ENCODE measurements at regions not wholly inside any gene's neighbourhood (a gene's known extent, or its start where the extent isn't known, plus 50 kb on each side); places are given as distances from the start of the nearest gene placed in this dataset.

- Histone ChIP-seq H3K9ac (ENCODE audit: low read depth, low read length) (no peak overlapping the region), H3K4me1 (ENCODE audit: control insufficient read depth, insufficient read depth, low read length) (0 out of 2 replicates have a peak, but pooled peaks cover 7% of the 10 kb centered on the region), H3K9me3 (ENCODE audit: control insufficient read depth, insufficient read depth, low read length) (no peaks in the 10 kb centered on the region), H3K27me3 (ENCODE audit: control insufficient read depth, insufficient read depth, low read length) (no peaks in the 10 kb centered on the region), H3K4me3 (ENCODE audit: low read depth, low read length) (no peak overlapping the region), H3K27ac (ENCODE audit: low read depth, low read length) (no peak overlapping the region), H3K36me3 (ENCODE audit: control insufficient read depth, insufficient read depth, low read length) (no peaks in the 10 kb centered on the region)
Measured at GRCh38 chr9:73853549-73853948, 643.6 kb upstream of the RORB start.

- Histone ChIP-seq H3K4me3 (ENCODE audit: low read depth, low read length) (no peak overlapping the region), H3K9me3 (ENCODE audit: control insufficient read depth, insufficient read depth, low read length) (no peaks in the 10 kb centered on the region), H3K36me3 (ENCODE audit: control insufficient read depth, insufficient read depth, low read length) (no peaks in the 10 kb centered on the region), H3K27me3 (ENCODE audit: control insufficient read depth, insufficient read depth, low read length) (no peaks in the 10 kb centered on the region), H3K9ac (ENCODE audit: low read depth, low read length) (no peak overlapping the region), H3K4me1 (ENCODE audit: control insufficient read depth, insufficient read depth, low read length) (0 out of 2 replicates have a peak, but pooled peaks cover 7% of the 10 kb centered on the region), H3K27ac (ENCODE audit: low read depth, low read length) (no peak overlapping the region)
Measured at GRCh38 chr9:73855206-73855605, 641.9 kb upstream of the RORB start.

- no peaks in the 10 kb centered on the region for H3K36me3 ChIP-seq (ENCODE audit: control insufficient read depth, insufficient read depth, low read length)
- no peaks in the 10 kb centered on the region for H3K9me3 ChIP-seq (ENCODE audit: control insufficient read depth, insufficient read depth, low read length)
- no peak overlapping the region for H3K4me3 ChIP-seq (ENCODE audit: low read depth, low read length)
- H3K4me1 ChIP-seq (ENCODE audit: control insufficient read depth, insufficient read depth, low read length), result no peaks in the 10 kb centered on the region
- H3K9ac ChIP-seq (ENCODE audit: low read depth, low read length), result no peak overlapping the region
- no peak overlapping the region for H3K27ac ChIP-seq (ENCODE audit: low read depth, low read length)
- no peaks in the 10 kb centered on the region for H3K27me3 ChIP-seq (ENCODE audit: control insufficient read depth, insufficient read depth, low read length)
Measured at GRCh38 chr9:73863924-73864323, 633.2 kb upstream of the RORB start.

GRCh38 chr9:73866451-73866850, 630.7 kb upstream of the RORB start:
- no peaks in the 10 kb centered on the region for H3K9me3 ChIP-seq (ENCODE audit: control insufficient read depth, insufficient read depth, low read length)
- H3K9ac ChIP-seq (ENCODE audit: low read depth, low read length), result no peak overlapping the region
- H3K4me3 ChIP-seq (ENCODE audit: low read depth, low read length), result no peak overlapping the region
- no peak overlapping the region for H3K27ac ChIP-seq (ENCODE audit: low read depth, low read length)
- H3K36me3 ChIP-seq (ENCODE audit: control insufficient read depth, insufficient read depth, low read length), result no peaks in the 10 kb centered on the region
- H3K4me1 ChIP-seq (ENCODE audit: control insufficient read depth, insufficient read depth, low read length), result 0 out of 2 replicates have a peak, but pooled peaks cover 5% of the 10 kb centered on the region
- no peaks in the 10 kb centered on the region for H3K27me3 ChIP-seq (ENCODE audit: control insufficient read depth, insufficient read depth, low read length)

- Histone ChIP-seq H3K27me3 (ENCODE audit: control insufficient read depth, insufficient read depth, low read length) (no peaks in the 10 kb centered on the region), H3K4me3 (ENCODE audit: low read depth, low read length) (no peak overlapping the region), H3K9me3 (ENCODE audit: control insufficient read depth, insufficient read depth, low read length) (no peaks in the 10 kb centered on the region), H3K36me3 (ENCODE audit: control insufficient read depth, insufficient read depth, low read length) (no peaks in the 10 kb centered on the region), H3K9ac (ENCODE audit: low read depth, low read length) (no peak overlapping the region), H3K4me1 (ENCODE audit: control insufficient read depth, insufficient read depth, low read length) (0 out of 2 replicates have a peak, but pooled peaks cover 8% of the 10 kb centered on the region), H3K27ac (ENCODE audit: low read depth, low read length) (no peak overlapping the region)
Measured at GRCh38 chr9:73869264-73869663, 627.9 kb upstream of the RORB start.

GRCh38 chr9:73871636-73872035, 625.5 kb upstream of the RORB start:
- no peaks in the 10 kb centered on the region for H3K36me3 ChIP-seq (ENCODE audit: control insufficient read depth, insufficient read depth, low read length)
- H3K9me3 ChIP-seq (ENCODE audit: control insufficient read depth, insufficient read depth, low read length), result no peaks in the 10 kb centered on the region
- 0 out of 2 replicates have a peak, but pooled peaks cover 8% of the 10 kb centered on the region for H3K4me1 ChIP-seq (ENCODE audit: control insufficient read depth, insufficient read depth, low read length)
- H3K27me3 ChIP-seq (ENCODE audit: control insufficient read depth, insufficient read depth, low read length), result no peaks in the 10 kb centered on the region
- H3K9ac ChIP-seq (ENCODE audit: low read depth, low read length), result no peak overlapping the region
- H3K4me3 ChIP-seq (ENCODE audit: low read depth, low read length), result no peak overlapping the region
- no peak overlapping the region for H3K27ac ChIP-seq (ENCODE audit: low read depth, low read length)

- H3K27ac ChIP-seq (ENCODE audit: low read depth, low read length), result no peak overlapping the region
- H3K9ac ChIP-seq (ENCODE audit: low read depth, low read length), result no peak overlapping the region
- no peaks in the 10 kb centered on the region for H3K27me3 ChIP-seq (ENCODE audit: control insufficient read depth, insufficient read depth, low read length)
- H3K36me3 ChIP-seq (ENCODE audit: control insufficient read depth, insufficient read depth, low read length), result no peaks in the 10 kb centered on the region
- H3K4me3 ChIP-seq (ENCODE audit: low read depth, low read length), result no peak overlapping the region
- no peaks in the 10 kb centered on the region for H3K9me3 ChIP-seq (ENCODE audit: control insufficient read depth, insufficient read depth, low read length)
- H3K4me1 ChIP-seq (ENCODE audit: control insufficient read depth, insufficient read depth, low read length), result 0 out of 2 replicates have a peak, but pooled peaks cover 8% of the 10 kb centered on the region
Measured at GRCh38 chr9:73872701-73873100, 624.4 kb upstream of the RORB start.

GRCh38 chr9:73880101-73880500, 617.0 kb upstream of the RORB start:
- Histone ChIP-seq H3K27ac (ENCODE audit: low read depth, low read length) (no peak overlapping the region), H3K4me1 (ENCODE audit: control insufficient read depth, insufficient read depth, low read length) (0 out of 2 replicates have a peak, but pooled peaks cover 3% of the 10 kb centered on the region), H3K4me3 (ENCODE audit: low read depth, low read length) (no peak overlapping the region), H3K9ac (ENCODE audit: low read depth, low read length) (no peak overlapping the region), H3K36me3 (ENCODE audit: control insufficient read depth, insufficient read depth, low read length) (no peaks in the 10 kb centered on the region), H3K9me3 (ENCODE audit: control insufficient read depth, insufficient read depth, low read length) (no peaks in the 10 kb centered on the region), H3K27me3 (ENCODE audit: control insufficient read depth, insufficient read depth, low read length) (no peaks in the 10 kb centered on the region)

- H3K9ac ChIP-seq (ENCODE audit: low read depth, low read length), result no peak overlapping the region
- H3K4me1 ChIP-seq (ENCODE audit: control insufficient read depth, insufficient read depth, low read length), result no peaks in the 10 kb centered on the region
- no peak overlapping the region for H3K27ac ChIP-seq (ENCODE audit: low read depth, low read length)
- H3K9me3 ChIP-seq (ENCODE audit: control insufficient read depth, insufficient read depth, low read length), result no peaks in the 10 kb centered on the region
- no peaks in the 10 kb centered on the region for H3K36me3 ChIP-seq (ENCODE audit: control insufficient read depth, insufficient read depth, low read length)
- H3K4me3 ChIP-seq (ENCODE audit: low read depth, low read length), result no peak overlapping the region
- no peaks in the 10 kb centered on the region for H3K27me3 ChIP-seq (ENCODE audit: control insufficient read depth, insufficient read depth, low read length)
Measured at GRCh38 chr9:73889023-73889422, 608.1 kb upstream of the RORB start.

GRCh38 chr9:73890685-73891277, 606.4 kb upstream of the RORB start:
- Histone ChIP-seq H3K27me3 (ENCODE audit: control insufficient read depth, insufficient read depth, low read length) (no peaks in the 10 kb centered on the region), H3K36me3 (ENCODE audit: control insufficient read depth, insufficient read depth, low read length) (no peaks in the 10 kb centered on the region), H3K27ac (ENCODE audit: low read depth, low read length) (no peak overlapping the region)

GRCh38 chr9:73892335-73892734, 604.8 kb upstream of the RORB start:
- Histone ChIP-seq H3K4me3 (ENCODE audit: low read depth, low read length) (no peak overlapping the region), H3K9me3 (ENCODE audit: control insufficient read depth, insufficient read depth, low read length) (no peaks in the 10 kb centered on the region)

More at GRCh38 chr9:73890685-73891277, 606.4 kb upstream of the RORB start:
- no peaks in the 10 kb centered on the region for H3K9me3 ChIP-seq (ENCODE audit: control insufficient read depth, insufficient read depth, low read length)
- H3K9ac ChIP-seq (ENCODE audit: low read depth, low read length), result no peak overlapping the region
- no peaks in the 10 kb centered on the region for H3K4me1 ChIP-seq (ENCODE audit: control insufficient read depth, insufficient read depth, low read length)
- no peak overlapping the region for H3K4me3 ChIP-seq (ENCODE audit: low read depth, low read length)

More at GRCh38 chr9:73892335-73892734, 604.8 kb upstream of the RORB start:
- Histone ChIP-seq H3K27me3 (ENCODE audit: control insufficient read depth, insufficient read depth, low read length) (no peaks in the 10 kb centered on the region), H3K4me1 (ENCODE audit: control insufficient read depth, insufficient read depth, low read length) (no peaks in the 10 kb centered on the region), H3K9ac (ENCODE audit: low read depth, low read length) (no peak overlapping the region), H3K27ac (ENCODE audit: low read depth, low read length) (no peak overlapping the region), H3K36me3 (ENCODE audit: control insufficient read depth, insufficient read depth, low read length) (no peaks in the 10 kb centered on the region)

All from HUES48 (cell line).